ENCODE measurements at regions not wholly inside any gene's neighbourhood (a gene's known extent, or its start where the extent isn't known, plus 50 kb on each side); places are given as distances from the start of the nearest gene placed in this dataset.

- TF ChIP-seq, protein P1, sequence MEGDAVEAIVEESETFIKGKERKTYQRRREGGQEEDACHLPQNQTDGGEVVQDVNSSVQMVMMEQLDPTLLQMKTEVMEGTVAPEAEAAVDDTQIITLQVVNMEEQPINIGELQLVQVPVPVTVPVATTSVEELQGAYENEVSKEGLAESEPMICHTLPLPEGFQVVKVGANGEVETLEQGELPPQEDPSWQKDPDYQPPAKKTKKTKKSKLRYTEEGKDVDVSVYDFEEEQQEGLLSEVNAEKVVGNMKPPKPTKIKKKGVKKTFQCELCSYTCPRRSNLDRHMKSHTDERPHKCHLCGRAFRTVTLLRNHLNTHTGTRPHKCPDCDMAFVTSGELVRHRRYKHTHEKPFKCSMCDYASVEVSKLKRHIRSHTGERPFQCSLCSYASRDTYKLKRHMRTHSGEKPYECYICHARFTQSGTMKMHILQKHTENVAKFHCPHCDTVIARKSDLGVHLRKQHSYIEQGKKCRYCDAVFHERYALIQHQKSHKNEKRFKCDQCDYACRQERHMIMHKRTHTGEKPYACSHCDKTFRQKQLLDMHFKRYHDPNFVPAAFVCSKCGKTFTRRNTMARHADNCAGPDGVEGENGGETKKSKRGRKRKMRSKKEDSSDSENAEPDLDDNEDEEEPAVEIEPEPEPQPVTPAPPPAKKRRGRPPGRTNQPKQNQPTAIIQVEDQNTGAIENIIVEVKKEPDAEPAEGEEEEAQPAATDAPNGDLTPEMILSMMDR (IDR thresholded peaks at IDR 0.05): no peak
- TF ChIP-seq ZFX (IDR thresholded peaks at IDR 0.05; ENCODE audit: borderline replicate concordance): no peak
Observed at GRCh38 chr13:44304433-44304725, 69.2 kb upstream of the SERP2 start.

Measured in 22Rv1 (cell line).